Forelimb muscle (tissue), 1 donor: ENCODE measurements at regions not wholly inside any gene's neighbourhood (a gene's known extent, or its start where the extent isn't known, plus 50 kb on each side); places are given as distances from the start of the nearest gene placed in this dataset.

ENCODE experiments used
- DNase-seq: peaks from one replicate; pipeline ENCODE4 v3.0.0-alpha.2; 2013; ENCODE audit warnings: low read depth

- no peak for DNase-seq
Measured at GRCh38 chr17:5694551-5694950, 110.2 kb upstream of the NLRP1 start.

- no peak for DNase-seq
Measured at GRCh38 chr17:5695480-5695879, 111.2 kb upstream of the NLRP1 start.

- no peak for DNase-seq
Measured at GRCh38 chr17:5698959-5699358, 114.7 kb upstream of the NLRP1 start.

GRCh38 chr17:5699814-5700213, 115.5 kb upstream of the NLRP1 start:
- no peak for DNase-seq

GRCh38 chr17:5700745-5701144, 116.4 kb upstream of the NLRP1 start:
- no peak for DNase-seq

GRCh38 chr17:5701381-5701780, 117.1 kb upstream of the NLRP1 start:
- no peak for DNase-seq

GRCh38 chr17:5702951-5703510, 118.7 kb upstream of the NLRP1 start:
- no peak for DNase-seq

- DNase-seq, result no peak
Measured at GRCh38 chr17:5703736-5704135, 119.4 kb upstream of the NLRP1 start.

- DNase-seq, result no peak
Measured at GRCh38 chr17:5705081-5705875, 121.0 kb upstream of the NLRP1 start.

GRCh38 chr17:5705876-5706576, 121.7 kb upstream of the NLRP1 start:
- DNase-seq, result no peak

GRCh38 chr17:5706577-5707210, 122.4 kb upstream of the NLRP1 start:
- peak; percentile 49 for DNase-seq

GRCh38 chr17:5707482-5707881, 123.2 kb upstream of the NLRP1 start:
- DNase-seq, result no peak

- DNase-seq, result no peak
Measured at GRCh38 chr17:5708344-5708743, 124.0 kb upstream of the NLRP1 start.

GRCh38 chr17:5711344-5711743, 127.0 kb upstream of the NLRP1 start:
- no peak for DNase-seq

- DNase-seq, result no peak
Measured at GRCh38 chr17:5714993-5715392, 130.7 kb upstream of the NLRP1 start.

GRCh38 chr17:5715478-5715877, 131.2 kb upstream of the NLRP1 start:
- no peak for DNase-seq

- DNase-seq, result no peak
Measured at GRCh38 chr17:5718726-5719125, 134.4 kb upstream of the NLRP1 start.

GRCh38 chr17:5719976-5720375, 135.7 kb upstream of the NLRP1 start:
- no peak for DNase-seq

- no peak for DNase-seq
Measured at GRCh38 chr17:5730373-5730772, 146.1 kb upstream of the NLRP1 start.

GRCh38 chr17:5740937-5741336, 156.6 kb upstream of the NLRP1 start:
- DNase-seq, result no peak

GRCh38 chr17:5741810-5742209, 157.5 kb upstream of the NLRP1 start:
- DNase-seq, result no peak

- no peak for DNase-seq
Measured at GRCh38 chr17:5745111-5745813, 161.0 kb upstream of the NLRP1 start.
